Thoracic aorta (tissue), 2 donors: ENCODE measurements at regions not wholly inside any gene's neighbourhood (a gene's known extent, or its start where the extent isn't known, plus 50 kb on each side); places are given as distances from the start of the nearest gene placed in this dataset.

Experiments
- ATAC-seq: fragments of 150-250 bp; one replicate; pipeline ENCODE4 v1.8.0; 2017; ENCODE audit warnings: low read depth; ENCODE audit not compliant: insufficient number of reproducible peaks, low FRiP score
- DNase-seq: peaks from one replicate; pipeline ENCODE4 v3.0.0-alpha.2; 2020; ENCODE audit warnings: low spot score
- H3K27ac ChIP-seq, 2 donors: fragments of 200-600 bp; sonication (generic); 1 replicate in 1 of 2; 2 replicates in 1 of 2; pipeline ENCODE4 v1.5.1; 2016; ENCODE audit warnings: mild to moderate bottlenecking in 2 of 2, moderate library complexity in 2 of 2
- H3K27me3 ChIP-seq: fragments of 200-600 bp; sonication (generic); replicated peaks from 2 replicates; pipeline ENCODE4 v1.6.0; 2016; ENCODE audit warnings: mild to moderate bottlenecking; ENCODE audit not compliant: insufficient read depth
- H3K36me3 ChIP-seq: fragments of 200-600 bp; sonication (generic); one replicate; pipeline ENCODE4 v1.5.1; 2016
- H3K4me1 ChIP-seq, 2 donors: fragments of 200-600 bp; sonication (generic); 1 replicate in 1 of 2; 2 replicates in 1 of 2; pipeline versions ENCODE4 v1.5.1 to v1.6.0; 2016; ENCODE audit warnings: low read depth in 2 of 2, mild to moderate bottlenecking in 1 of 2; ENCODE audit not compliant: control insufficient read depth in 1 of 2
- H3K4me3 ChIP-seq: fragments of 200-600 bp; sonication (generic); 2 replicates; pipeline ENCODE4 v1.5.1; 2016; ENCODE audit warnings: mild to moderate bottlenecking
- H3K9me3 ChIP-seq: fragments of 200-600 bp; sonication (generic); 2 replicates; pipeline ENCODE4 v1.5.1; 2016
- TF ChIP-seq, protein P1 (sequence below): fragments of 200-600 bp; sonication (generic); IDR thresholded peaks from one replicate; pipeline ENCODE4 v1.5.1; 2019; ENCODE audit warnings: antibody characterized with exemption

DNA sequence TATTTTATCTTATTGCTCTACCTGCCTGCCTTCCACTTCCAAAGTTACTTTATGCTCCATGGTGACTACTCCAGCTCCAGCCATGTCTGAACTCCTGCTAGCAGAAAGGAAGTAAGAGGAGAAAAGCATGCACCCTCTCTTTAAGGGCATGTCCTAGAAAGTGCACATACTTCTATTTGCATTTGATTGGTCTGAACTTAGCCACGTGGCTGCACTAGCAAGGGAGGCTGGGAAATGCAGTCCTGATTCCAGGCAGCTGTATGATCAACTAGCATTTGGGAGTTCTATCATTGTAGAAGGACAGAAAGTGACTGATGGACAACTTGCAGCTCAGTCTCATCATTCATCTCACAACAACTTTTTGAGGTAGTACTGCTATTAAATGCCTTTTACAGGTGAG lies 515.7 kb downstream of the BUD13 start:
- Histone ChIP-seq H3K9me3 (no peaks in the 10 kb centered on the region), H3K27me3 (no peaks in the 10 kb centered on the region), H3K36me3 (no peaks in the 10 kb centered on the region), H3K27ac (no peak overlapping the region), H3K4me3 (no peak overlapping the region), H3K4me1 (no peaks in the 10 kb centered on the region)
- TF ChIP-seq, protein P1, sequence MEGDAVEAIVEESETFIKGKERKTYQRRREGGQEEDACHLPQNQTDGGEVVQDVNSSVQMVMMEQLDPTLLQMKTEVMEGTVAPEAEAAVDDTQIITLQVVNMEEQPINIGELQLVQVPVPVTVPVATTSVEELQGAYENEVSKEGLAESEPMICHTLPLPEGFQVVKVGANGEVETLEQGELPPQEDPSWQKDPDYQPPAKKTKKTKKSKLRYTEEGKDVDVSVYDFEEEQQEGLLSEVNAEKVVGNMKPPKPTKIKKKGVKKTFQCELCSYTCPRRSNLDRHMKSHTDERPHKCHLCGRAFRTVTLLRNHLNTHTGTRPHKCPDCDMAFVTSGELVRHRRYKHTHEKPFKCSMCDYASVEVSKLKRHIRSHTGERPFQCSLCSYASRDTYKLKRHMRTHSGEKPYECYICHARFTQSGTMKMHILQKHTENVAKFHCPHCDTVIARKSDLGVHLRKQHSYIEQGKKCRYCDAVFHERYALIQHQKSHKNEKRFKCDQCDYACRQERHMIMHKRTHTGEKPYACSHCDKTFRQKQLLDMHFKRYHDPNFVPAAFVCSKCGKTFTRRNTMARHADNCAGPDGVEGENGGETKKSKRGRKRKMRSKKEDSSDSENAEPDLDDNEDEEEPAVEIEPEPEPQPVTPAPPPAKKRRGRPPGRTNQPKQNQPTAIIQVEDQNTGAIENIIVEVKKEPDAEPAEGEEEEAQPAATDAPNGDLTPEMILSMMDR = no peak
- ATAC-seq (no peak), DNase-seq (no peak)

DNA sequence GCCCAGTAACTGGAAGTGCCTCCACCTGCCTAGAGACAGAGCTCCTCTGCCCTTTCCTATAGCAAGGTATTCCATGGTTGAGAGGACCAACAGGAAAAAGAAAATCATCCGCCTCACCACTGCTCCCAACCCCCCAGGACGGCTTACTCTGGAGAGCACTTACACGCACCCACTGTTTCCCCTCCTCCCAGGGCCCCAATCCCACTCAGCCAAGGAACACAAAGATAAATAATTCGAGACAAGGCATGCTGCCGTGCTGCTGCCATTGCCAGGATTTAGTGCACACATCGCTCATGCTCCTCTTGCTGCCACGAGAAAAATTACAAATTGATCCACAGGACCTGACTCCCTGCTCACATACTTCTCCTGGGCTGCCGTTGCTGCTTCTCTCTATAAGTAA lies 516.6 kb downstream of the BUD13 start:
- Histone ChIP-seq H3K4me3 (no peak overlapping the region), H3K9me3 (no peaks in the 10 kb centered on the region), H3K27me3 (no peaks in the 10 kb centered on the region), H3K36me3 (no peaks in the 10 kb centered on the region), H3K27ac (no peak overlapping the region), H3K4me1 (no peaks in the 10 kb centered on the region)
- TF ChIP-seq, protein P1 = no peak
- ATAC-seq (no peak), DNase-seq (no peak)

DNA sequence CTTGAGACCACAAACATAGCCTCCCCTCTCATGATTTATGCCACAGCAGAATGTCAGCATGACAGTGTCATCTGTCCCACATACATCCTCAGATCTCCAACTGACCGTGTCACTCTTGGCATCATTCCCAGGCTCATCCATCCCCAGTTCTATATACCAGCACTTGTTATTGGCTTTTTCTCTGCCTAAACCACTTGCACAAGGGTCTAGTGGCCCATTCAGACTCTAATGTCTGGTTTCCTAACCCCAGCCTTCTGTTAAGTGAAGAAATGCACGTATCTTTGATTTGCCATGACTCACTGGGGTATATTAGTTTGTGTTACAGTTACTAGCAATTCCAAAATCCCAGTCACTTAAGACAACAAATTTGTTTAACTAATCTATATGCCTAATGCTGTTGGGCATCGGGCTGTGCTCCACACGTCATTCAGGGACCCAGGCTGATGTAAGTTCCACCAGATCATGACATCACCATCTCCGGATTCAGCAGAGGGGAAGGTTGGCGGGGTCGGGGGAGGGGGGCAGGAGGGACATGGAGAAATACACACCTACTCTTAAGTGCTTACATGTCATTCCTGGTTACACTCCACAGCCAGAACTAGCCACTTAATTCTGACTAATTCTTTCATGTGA lies 517.4 kb downstream of the BUD13 start:
- Histone ChIP-seq H3K4me3 (no peak overlapping the region), H3K27ac (no peak overlapping the region), H3K27me3 (no peaks in the 10 kb centered on the region), H3K9me3 (no peaks in the 10 kb centered on the region), H3K4me1 (no peaks in the 10 kb centered on the region), H3K36me3 (no peaks in the 10 kb centered on the region)
- ATAC-seq (no peak), DNase-seq (no peak)
- TF ChIP-seq, protein P1 = no peak

DNA sequence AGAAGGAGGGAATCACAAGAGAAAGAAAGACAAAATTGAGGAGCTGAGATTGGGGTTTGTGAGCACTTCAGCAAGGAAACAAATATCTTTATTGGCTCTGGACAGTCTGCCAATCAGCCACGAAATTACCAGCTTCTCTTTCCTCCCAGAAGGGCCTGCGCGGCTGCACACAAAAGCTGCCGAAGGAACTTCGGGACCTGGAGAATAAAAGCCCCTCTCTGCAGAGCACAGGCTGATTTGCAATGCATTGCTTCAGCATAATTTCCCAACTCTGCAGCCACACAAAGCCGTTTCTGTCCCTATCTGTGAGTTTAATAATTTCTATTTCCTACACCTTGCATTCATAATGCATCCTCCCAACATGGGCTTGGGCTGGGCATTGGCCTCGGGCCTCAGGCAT lies 522.6 kb downstream of the BUD13 start:
- TF ChIP-seq, protein P1 = no peak
- Histone ChIP-seq H3K9me3 (no peaks in the 10 kb centered on the region), H3K4me3 (no peak overlapping the region), H3K36me3 (no peaks in the 10 kb centered on the region), H3K4me1 (no peaks in the 10 kb centered on the region), H3K27me3 (no peaks in the 10 kb centered on the region), H3K27ac (no peak overlapping the region)
- DNase-seq (no peak), ATAC-seq (no peak)

DNA sequence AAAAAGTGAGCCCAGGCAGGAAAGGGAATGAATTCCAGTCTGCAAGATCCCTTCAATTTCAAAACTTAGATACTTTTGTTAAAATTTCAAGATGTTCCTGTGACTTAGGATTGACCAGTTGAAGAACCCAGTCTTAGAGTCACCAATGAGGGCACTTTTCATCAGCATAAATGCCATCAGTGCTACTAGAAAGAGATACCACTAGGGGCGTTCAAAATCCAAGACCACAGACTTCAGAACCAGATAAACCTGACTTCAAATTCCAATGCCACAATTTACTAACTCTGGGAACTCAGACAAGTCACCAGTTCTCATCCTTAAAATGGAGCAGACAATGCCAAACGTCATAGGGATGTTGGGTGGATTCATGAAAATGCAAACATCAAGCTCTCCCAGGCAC lies 523.2 kb downstream of the BUD13 start:
- no peaks in the 10 kb centered on the region for H3K36me3 ChIP-seq
- ATAC-seq = no peak

More for the DNA sequence above, 523.2 kb downstream of the BUD13 start:
- no peaks in the 10 kb centered on the region for H3K9me3 ChIP-seq
- H3K27me3 ChIP-seq = no peaks in the 10 kb centered on the region
- no peak overlapping the region for H3K4me3 ChIP-seq
- no peaks in the 10 kb centered on the region for H3K4me1 ChIP-seq
- no peak overlapping the region for H3K27ac ChIP-seq
- DNase-seq = no peak
- TF ChIP-seq, protein P1 = no peak
